VCaP (cell line): ENCODE measurements at regions not wholly inside any gene's neighbourhood (a gene's known extent, or its start where the extent isn't known, plus 50 kb on each side); places are given as distances from the start of the nearest gene placed in this dataset.

ENCODE experiments used
- H3K27ac ChIP-seq: fragments of 450-650 bp; 2 replicates; pipeline ENCODE4 v1.5.1; 2017
- TF ChIP-seq, protein P1 (sequence below): fragments of 450-650 bp; conservative IDR thresholded peaks from 2 replicates; pipeline ENCODE4 v1.5.1; 2017; ENCODE audit warnings: mild to moderate bottlenecking, moderate library complexity

DNA sequence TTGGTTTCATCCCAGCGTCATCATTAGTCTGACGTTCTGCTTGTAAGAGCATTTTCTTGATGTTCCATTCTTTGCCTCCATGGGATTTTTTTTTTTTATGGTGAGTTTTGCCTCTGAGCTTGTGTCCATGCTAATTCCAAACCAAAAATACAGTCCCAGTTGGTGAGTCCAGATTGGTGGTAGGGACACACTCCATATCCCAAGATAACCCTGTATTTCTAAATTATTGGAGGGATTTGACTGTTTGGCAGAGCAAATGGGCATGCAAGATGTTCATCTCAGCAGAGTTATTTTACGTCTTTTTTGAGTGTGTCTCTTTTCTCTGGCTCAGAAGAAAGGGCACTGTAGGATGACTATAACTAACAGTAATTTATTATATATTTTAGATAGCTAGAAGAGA is 526.8 kb upstream of the CFAP20DC start:
- no peak overlapping the region for H3K27ac ChIP-seq
- TF ChIP-seq, protein P1, sequence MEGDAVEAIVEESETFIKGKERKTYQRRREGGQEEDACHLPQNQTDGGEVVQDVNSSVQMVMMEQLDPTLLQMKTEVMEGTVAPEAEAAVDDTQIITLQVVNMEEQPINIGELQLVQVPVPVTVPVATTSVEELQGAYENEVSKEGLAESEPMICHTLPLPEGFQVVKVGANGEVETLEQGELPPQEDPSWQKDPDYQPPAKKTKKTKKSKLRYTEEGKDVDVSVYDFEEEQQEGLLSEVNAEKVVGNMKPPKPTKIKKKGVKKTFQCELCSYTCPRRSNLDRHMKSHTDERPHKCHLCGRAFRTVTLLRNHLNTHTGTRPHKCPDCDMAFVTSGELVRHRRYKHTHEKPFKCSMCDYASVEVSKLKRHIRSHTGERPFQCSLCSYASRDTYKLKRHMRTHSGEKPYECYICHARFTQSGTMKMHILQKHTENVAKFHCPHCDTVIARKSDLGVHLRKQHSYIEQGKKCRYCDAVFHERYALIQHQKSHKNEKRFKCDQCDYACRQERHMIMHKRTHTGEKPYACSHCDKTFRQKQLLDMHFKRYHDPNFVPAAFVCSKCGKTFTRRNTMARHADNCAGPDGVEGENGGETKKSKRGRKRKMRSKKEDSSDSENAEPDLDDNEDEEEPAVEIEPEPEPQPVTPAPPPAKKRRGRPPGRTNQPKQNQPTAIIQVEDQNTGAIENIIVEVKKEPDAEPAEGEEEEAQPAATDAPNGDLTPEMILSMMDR: no peak

DNA sequence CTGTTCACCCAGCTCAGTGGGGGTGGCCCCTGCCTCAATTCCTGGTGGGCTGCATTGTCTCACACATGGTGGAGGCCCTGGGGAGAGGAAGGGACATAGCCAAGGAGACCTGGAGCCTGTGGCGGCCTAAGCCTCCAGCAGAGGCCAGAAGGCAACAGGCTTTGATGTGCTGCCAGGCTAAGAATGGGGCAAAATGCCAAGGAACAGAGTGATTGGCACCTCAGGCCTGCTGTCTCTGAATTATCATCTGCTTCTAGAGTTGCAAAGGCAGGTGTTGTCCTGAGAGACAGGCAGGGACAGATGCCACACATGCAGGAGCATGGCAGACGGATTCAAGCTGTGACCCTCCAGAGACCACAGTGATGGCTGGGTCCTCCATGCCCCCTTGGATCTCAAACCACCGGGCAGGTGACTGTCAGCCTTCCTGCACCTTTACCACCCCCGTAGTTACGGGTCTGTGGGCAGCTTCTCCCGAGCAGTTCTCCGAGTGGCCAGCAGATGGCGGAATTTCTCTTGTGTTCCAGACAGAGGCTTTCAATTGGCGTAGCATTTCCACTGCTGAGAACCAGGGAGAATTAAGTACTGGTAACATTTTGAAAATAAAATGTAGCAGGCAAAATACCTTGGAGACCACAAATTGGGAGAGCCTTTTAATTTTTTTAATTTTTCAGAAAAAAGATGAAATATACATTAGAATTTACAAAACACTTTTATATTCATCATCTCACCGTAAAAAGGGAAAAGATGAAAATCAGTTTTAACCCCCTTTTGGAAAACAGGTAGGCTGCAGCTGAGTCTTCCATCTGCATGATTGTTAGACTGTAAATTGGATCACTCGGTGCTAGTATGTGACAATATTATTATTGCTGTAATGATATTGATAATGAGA is 525.5 kb upstream of the CFAP20DC start:
- peak overlapping the region; percentile 47 for H3K27ac ChIP-seq
- TF ChIP-seq, protein P1: peak; percentile 97

DNA sequence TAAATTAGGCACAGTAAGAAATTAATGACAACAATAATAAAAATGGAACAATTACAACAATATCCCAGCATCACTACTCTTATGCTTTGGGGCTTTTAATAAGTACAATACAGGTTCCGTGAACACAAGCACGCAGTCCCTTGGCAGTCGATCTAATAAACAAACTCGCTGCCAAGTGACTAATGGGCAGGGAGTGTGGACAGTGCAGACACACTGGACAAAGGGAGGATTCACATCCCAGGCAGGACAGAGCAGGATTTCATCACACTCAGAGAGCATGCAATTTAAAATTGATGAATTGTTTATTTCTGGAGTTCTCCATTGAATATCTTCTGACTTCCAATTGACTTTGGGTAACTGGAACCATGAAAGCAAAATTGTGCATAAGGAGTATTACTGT is 524.1 kb upstream of the CFAP20DC start:
- peak overlapping the region; percentile 47 for H3K27ac ChIP-seq
- TF ChIP-seq, protein P1: no peak

DNA sequence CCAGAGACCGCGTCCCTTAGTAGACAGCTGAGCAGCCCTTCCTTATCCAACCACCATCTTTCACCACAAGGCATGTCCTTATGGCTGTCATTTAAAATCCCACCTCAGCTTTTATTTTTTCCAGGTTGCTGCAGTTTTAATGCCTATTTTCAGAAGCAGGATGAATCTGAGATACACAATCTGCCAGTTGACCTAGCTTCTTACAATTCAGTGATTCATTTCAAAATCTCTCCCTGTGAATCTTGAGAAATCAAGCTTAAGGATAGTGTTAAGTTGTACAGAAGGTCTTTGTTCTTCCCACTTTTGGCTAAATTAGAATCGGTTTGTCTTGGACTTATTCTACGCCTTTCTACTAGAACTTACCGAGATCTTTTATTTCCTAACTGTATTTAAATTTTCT is 522.3 kb upstream of the CFAP20DC start:
- no peak overlapping the region for H3K27ac ChIP-seq
- TF ChIP-seq, protein P1: no peak

DNA sequence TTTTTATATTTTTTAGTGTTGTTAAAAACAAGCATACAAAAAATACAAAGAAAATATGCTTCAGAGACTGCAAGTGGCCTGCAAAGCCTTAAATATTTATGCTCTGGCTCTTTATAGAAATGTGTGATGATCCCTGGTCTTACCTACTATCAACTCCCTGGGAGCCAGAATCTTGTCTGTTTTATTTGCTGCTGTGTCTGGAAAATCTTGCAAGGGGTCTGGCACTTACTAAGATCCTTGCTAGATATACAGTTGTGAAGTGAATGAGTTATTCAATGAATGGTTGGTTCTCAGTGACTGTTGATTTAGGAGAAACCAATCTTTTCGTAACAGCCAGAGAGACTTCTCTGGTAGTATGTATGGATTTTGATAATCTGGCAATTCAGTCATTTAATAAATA is 521.0 kb upstream of the CFAP20DC start:
- no peak overlapping the region for H3K27ac ChIP-seq
- TF ChIP-seq, protein P1: no peak

DNA sequence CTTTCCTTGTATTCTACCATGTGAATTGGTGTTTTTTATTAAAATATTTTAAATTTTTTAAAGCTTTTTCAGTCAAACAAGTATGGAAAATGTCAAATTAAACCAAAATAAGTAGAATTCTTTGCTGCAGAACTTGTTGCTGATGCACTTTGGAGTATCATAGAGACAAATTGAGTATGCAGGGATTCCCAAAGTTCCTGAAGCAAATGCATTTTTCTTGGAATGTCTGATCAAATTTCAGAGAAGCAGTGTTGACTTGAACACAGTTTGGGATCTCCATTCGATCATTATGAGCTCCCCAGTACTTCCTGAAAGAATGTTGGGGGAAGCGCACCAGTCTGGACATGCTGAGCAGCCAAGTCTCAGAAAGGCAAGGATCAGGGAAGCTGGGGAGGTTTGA is 517.8 kb upstream of the CFAP20DC start:
- H3K27ac ChIP-seq: no peak overlapping the region
- TF ChIP-seq, protein P1: no peak

DNA sequence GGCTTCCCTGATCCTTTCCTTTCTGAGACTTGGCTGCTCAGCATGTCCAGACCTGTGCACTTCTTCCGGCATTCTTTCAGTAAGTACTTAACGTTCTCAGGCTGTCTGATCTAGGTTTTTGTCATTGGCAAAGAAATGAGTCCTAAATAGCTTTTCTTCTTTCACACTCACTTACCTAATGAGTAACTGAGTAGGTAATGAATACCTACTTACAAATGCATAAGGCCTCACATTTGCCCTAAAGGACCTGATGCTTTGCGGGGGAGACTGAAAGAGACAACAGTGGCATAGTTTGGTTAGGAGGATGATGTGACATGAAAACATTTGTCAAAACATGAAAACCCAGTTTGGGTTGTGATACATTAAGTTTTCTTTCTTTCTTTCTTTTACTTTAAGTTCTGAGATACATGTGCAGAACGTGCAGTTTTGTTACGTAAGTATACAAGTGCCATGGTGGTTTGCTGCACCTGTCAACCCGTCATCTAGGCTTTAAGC is 516.7 kb upstream of the CFAP20DC start:
- H3K27ac ChIP-seq: no peak overlapping the region
- TF ChIP-seq, protein P1: no peak
